IMR-90 (cell line): ENCODE measurements at regions not wholly inside any gene's neighbourhood (a gene's known extent, or its start where the extent isn't known, plus 50 kb on each side); places are given as distances from the start of the nearest gene placed in this dataset.

ENCODE experiments used
- ATAC-seq: fragments of 200-7000 bp; cut with Tn5 transposase; 2 replicates; pipeline ENCODE4 v1.9.1; 2020; ENCODE audit warnings: low read depth, mild to moderate bottlenecking, moderate library complexity
- BruUV-seq: library from RNA; stranded (reverse); fragments of 400-500 nt; replicated peaks from 2 replicates; lab custom pipeline; 2021; lab: Mats Ljungman, UMichigan
- CTCF ChIA-PET: fragments of 300-600 bp; formaldehyde crosslinking; extraction: SDS; loops from one replicate; lab custom pipeline; 2021; ENCODE audit warnings: antibody characterized with exemption; lab: Yijun Ruan, JAX
- POLR2A ChIA-PET: fragments of 300-600 bp; sonication (Branson Sonifier 250); formaldehyde crosslinking; loops from one replicate; lab custom pipeline; 2022; ENCODE audit warnings: antibody characterized with exemption; ENCODE audit not compliant: unreplicated experiment; lab: Charles Lee
- DNase-seq: peaks from one replicate; pipeline ENCODE4 v3.0.0; 2013
- H2AFZ ChIP-seq: replicated peaks from 2 replicates; pipeline ENCODE3; 2013; ENCODE audit warnings: low read length, mild to moderate bottlenecking; ENCODE audit not compliant: poor library complexity
- H2AK5ac ChIP-seq: 2 replicates; pipeline ENCODE4 v1.6.1; 2013; ENCODE audit warnings: low read depth, low read length, inconsistent platforms
- H2AK9ac ChIP-seq: replicated peaks from 2 replicates; pipeline ENCODE3; 2013; ENCODE audit warnings: mild to moderate bottlenecking, low read depth, low read length, moderate library complexity; ENCODE audit not compliant: poor library complexity
- H2BK120ac ChIP-seq: 2 replicates; pipeline ENCODE4 v1.6.1; 2013; ENCODE audit warnings: low read depth, low read length, inconsistent platforms
- H2BK15ac ChIP-seq: 3 replicates; pipeline ENCODE4 v1.6.1; 2013; ENCODE audit warnings: low read depth, low read length, inconsistent platforms
- H2BK20ac ChIP-seq: 2 replicates; pipeline ENCODE4 v1.6.1; 2013; ENCODE audit warnings: low read depth, mild to moderate bottlenecking, inconsistent platforms, low read length, moderate library complexity
- H2BK5ac ChIP-seq: 2 replicates; pipeline ENCODE4 v1.6.1; 2013; ENCODE audit warnings: mild to moderate bottlenecking, low read depth, low read length, inconsistent platforms; ENCODE audit not compliant: poor library complexity, severe bottlenecking
- H3K14ac ChIP-seq: replicated peaks from 2 replicates; pipeline ENCODE4 v1.6.1; 2013; ENCODE audit warnings: low read depth, low read length, inconsistent platforms
- H3K18ac ChIP-seq: 2 replicates; pipeline ENCODE4 v1.6.1; 2013; ENCODE audit warnings: low read depth, low read length, control low read depth
- H3K23ac ChIP-seq: 2 replicates; pipeline ENCODE4 v1.6.1; 2013; ENCODE audit warnings: low read depth, low read length, inconsistent platforms
- H3K27ac ChIP-seq: 2 replicates; pipeline ENCODE4 v1.5.1; 2013; ENCODE audit warnings: mild to moderate bottlenecking, control low read depth, low read length; ENCODE audit not compliant: insufficient read depth
- H3K27me3 ChIP-seq: 2 replicates; pipeline ENCODE4 v1.6.1; 2013; ENCODE audit warnings: low read length; ENCODE audit not compliant: control insufficient read depth, insufficient read depth
- H3K36me3 ChIP-seq: 2 replicates; pipeline ENCODE4 v1.6.1; 2013; ENCODE audit warnings: low read length, mixed read lengths; ENCODE audit not compliant: control insufficient read depth, insufficient read depth
- H3K4ac ChIP-seq: 2 replicates; pipeline ENCODE4 v1.6.1; 2013; ENCODE audit warnings: low read depth, low read length, inconsistent platforms
- H3K4me1 ChIP-seq: 2 replicates; pipeline ENCODE4 v1.6.1; 2013; ENCODE audit warnings: low read length, mixed read lengths; ENCODE audit not compliant: control insufficient read depth, insufficient read depth
- H3K4me2 ChIP-seq: 2 replicates; pipeline ENCODE4 v1.6.1; 2013; ENCODE audit warnings: low read depth, mild to moderate bottlenecking, control low read depth, low read length, moderate library complexity
- H3K4me3 ChIP-seq: 2 replicates; pipeline ENCODE4 v1.5.1; 2013; ENCODE audit warnings: low read depth, mild to moderate bottlenecking, control low read depth, low read length, moderate library complexity; ENCODE audit not compliant: insufficient read depth
- H3K56ac ChIP-seq: 2 replicates; pipeline ENCODE4 v1.6.1; 2013; ENCODE audit warnings: low read length, inconsistent platforms; ENCODE audit not compliant: insufficient read depth; ENCODE audit errors: extremely low read depth
- H3K79me1 ChIP-seq, 2 experiments: 2 replicates each; pipeline ENCODE4 v1.6.1; 2013; ENCODE audit warnings: low read length in 2 of 2, inconsistent platforms in 1 of 2, low read depth in 1 of 2
- H3K9ac ChIP-seq: 2 replicates; pipeline ENCODE4 v1.6.1; 2013; ENCODE audit warnings: low read depth, low read length, control low read depth
- H3K9me1 ChIP-seq: 2 replicates; pipeline ENCODE4 v1.6.1; 2013; ENCODE audit warnings: low read length, inconsistent platforms; ENCODE audit not compliant: insufficient read depth
- H3K9me3 ChIP-seq: 2 replicates; pipeline ENCODE4 v1.6.1; 2013; ENCODE audit warnings: low read length; ENCODE audit not compliant: control insufficient read depth, insufficient read depth
- H4K20me1 ChIP-seq: 2 replicates; pipeline ENCODE4 v1.6.1; 2013; ENCODE audit warnings: low read length, inconsistent platforms; ENCODE audit not compliant: insufficient read depth
- H4K5ac ChIP-seq: 2 replicates; pipeline ENCODE4 v1.6.1; 2013; ENCODE audit warnings: mild to moderate bottlenecking, low read depth, low read length, control low read depth
- H4K8ac ChIP-seq, 2 experiments: 2 replicates each; pipeline ENCODE4 v1.6.1; 2013; ENCODE audit warnings: low read depth in 2 of 2, low read length in 2 of 2, control low read depth in 1 of 2, inconsistent platforms in 1 of 2
- H4K91ac ChIP-seq: 2 replicates; pipeline ENCODE4 v1.6.1; 2013; ENCODE audit warnings: low read depth, low read length, inconsistent platforms; ENCODE audit not compliant: insufficient read depth
- BHLHE40 ChIP-seq: fragments of 150-350 bp; IDR thresholded peaks from 2 replicates; pipeline ENCODE4 v1.6.1; 2016; ENCODE audit warnings: mild to moderate bottlenecking, low read depth, low read length
- CHD1 ChIP-seq: IDR thresholded peaks from 2 replicates; pipeline ENCODE4 v1.6.1; 2012; ENCODE audit warnings: low read depth, low read length, improper control_type of control experiment
- ELK1 ChIP-seq: fragments of 150-350 bp; IDR thresholded peaks from 2 replicates; pipeline ENCODE4 v1.6.1; 2016; ENCODE audit warnings: low read depth, mild to moderate bottlenecking, low read length, moderate library complexity, borderline replicate concordance
- FOS ChIP-seq: fragments of 150-350 bp; IDR thresholded peaks from 2 replicates; pipeline ENCODE4 v1.6.1; 2016; ENCODE audit warnings: low read depth, low read length
- MAFK ChIP-seq: IDR thresholded peaks from 2 replicates; pipeline ENCODE4 v1.6.1; 2012; ENCODE audit warnings: low read depth, low read length, improper control_type of control experiment
- MAZ ChIP-seq: IDR thresholded peaks from 2 replicates; pipeline ENCODE4 v1.6.1; 2012; ENCODE audit warnings: low read depth, mild to moderate bottlenecking, low read length, improper control_type of control experiment, moderate library complexity, borderline replicate concordance
- MXI1 ChIP-seq: IDR thresholded peaks from 2 replicates; pipeline ENCODE4 v1.6.1; 2012; ENCODE audit warnings: low read depth, mild to moderate bottlenecking, low read length, moderate library complexity, borderline replicate concordance
- NFE2L2 ChIP-seq: fragments of 150-350 bp; IDR thresholded peaks from 2 replicates; pipeline ENCODE4 v1.6.1; 2016; ENCODE audit warnings: low read depth, mild to moderate bottlenecking, low read length
- POLR2A ChIP-seq: IDR thresholded peaks from 2 replicates; pipeline ENCODE4 v1.6.1; 2012; ENCODE audit warnings: mild to moderate bottlenecking, low read depth, low read length
- RAD21 ChIP-seq: IDR thresholded peaks from 2 replicates; pipeline ENCODE4 v1.6.1; 2012; ENCODE audit warnings: low read length, improper control_type of control experiment
- RCOR1 ChIP-seq: IDR thresholded peaks from 2 replicates; pipeline ENCODE4 v1.6.1; 2012; ENCODE audit warnings: mild to moderate bottlenecking, low read length, improper control_type of control experiment; ENCODE audit not compliant: insufficient replicate concordance
- SMC3 ChIP-seq: fragments of 150-350 bp; IDR thresholded peaks from 2 replicates; pipeline ENCODE4 v1.6.1; 2016; ENCODE audit warnings: low read depth, mild to moderate bottlenecking, antibody characterized with exemption, low read length, moderate library complexity
- WGBS, 2 experiments: methylation state at CpG; one replicate each; pipeline versions ENCODE4 v1.1.5 to v1.1.7; 2013; ENCODE audit warnings: missing lambda C conversion rate in 2 of 2; ENCODE audit not compliant: insufficient read length in 1 of 2; ENCODE audit errors: extremely low coverage in 2 of 2; 5-methylcytosine and 5-hydroxymethylcytosine counted together
- dilution Hi-C: fragments of 300-500 bp; cut with HindIII; formaldehyde crosslinking; loops from one replicate; pipeline ENCODE4 v1.14.3; 2018; ENCODE audit warnings: low sequenced_read_pairs; ENCODE audit not compliant: unreplicated experiment
- in situ Hi-C: fragments of 300-500 bp; cut with MboI; formaldehyde crosslinking; loops from 3 replicates; pipeline ENCODE4 v1.14.3; 2019; ENCODE audit warnings: low sequenced_read_pairs, inconsistent platforms, mixed read lengths
- intact Hi-C: fragments of 100-400 bp; cut with micrococcal nuclease; formaldehyde crosslinking; loops from 2 replicates; pipeline ENCODE4 v1.10.0; 2022
- TF ChIP-seq, protein P1 (sequence below): conservative IDR thresholded peaks from 2 replicates; pipeline ENCODE4 v1.5.1; 2012; ENCODE audit warnings: mild to moderate bottlenecking, low read depth, low read length, improper control_type of control experiment
- TF ChIP-seq, protein P2 (sequence below): fragments of 150-350 bp; IDR thresholded peaks from 2 replicates; pipeline ENCODE4 v1.6.1; 2017; ENCODE audit warnings: mild to moderate bottlenecking, antibody characterized with exemption, low read length, low read depth

GRCh38 chr5:125970631-125971307 lies 452.4 kb upstream of the GRAMD2B start:
- BruUV-seq: no TSS peak
- H2BK15ac ChIP-seq: no peak overlapping the region
- dilution Hi-C loops: no loop called here
- H3K56ac ChIP-seq: no peak overlapping the region
- CTCF ChIA-PET: no interaction called here
- no peak overlapping the region for H2AK5ac ChIP-seq
- H3K18ac ChIP-seq: no peak overlapping the region
- no peak overlapping the region for H3K9ac ChIP-seq
- H3K9me1 ChIP-seq: no peaks in the 10 kb centered on the region
- H3K27ac ChIP-seq: no peak overlapping the region
- no peak overlapping the region for H4K8ac ChIP-seq
- no peak overlapping the region for H3K4ac ChIP-seq
- H4K91ac ChIP-seq: no peak overlapping the region
- no peaks in the 10 kb centered on the region; the same call in 1 of the 2 replicates for H3K27me3 ChIP-seq
- no peak for ATAC-seq
- no peak overlapping the region for H3K4me2 ChIP-seq
- H2BK5ac ChIP-seq: no peak overlapping the region
- H2AFZ ChIP-seq: no peak overlapping the region
- no peak overlapping the region for H2BK20ac ChIP-seq
- no peak for DNase-seq
- H3K14ac ChIP-seq: no peak overlapping the region
- in situ Hi-C loops: no loop called here
- no peak overlapping the region for H2AK9ac ChIP-seq
- no peak overlapping the region for H4K5ac ChIP-seq
- no peaks in the 10 kb centered on the region for H4K20me1 ChIP-seq
- H3K23ac ChIP-seq: no peak overlapping the region
- POLR2A ChIA-PET: no interaction called here
- no peaks in the 10 kb centered on the region for H3K79me1 ChIP-seq
- no peak overlapping the region for H3K4me3 ChIP-seq
- no peak for TF ChIP-seq POLR2A
- TF ChIP-seq, protein P1, sequence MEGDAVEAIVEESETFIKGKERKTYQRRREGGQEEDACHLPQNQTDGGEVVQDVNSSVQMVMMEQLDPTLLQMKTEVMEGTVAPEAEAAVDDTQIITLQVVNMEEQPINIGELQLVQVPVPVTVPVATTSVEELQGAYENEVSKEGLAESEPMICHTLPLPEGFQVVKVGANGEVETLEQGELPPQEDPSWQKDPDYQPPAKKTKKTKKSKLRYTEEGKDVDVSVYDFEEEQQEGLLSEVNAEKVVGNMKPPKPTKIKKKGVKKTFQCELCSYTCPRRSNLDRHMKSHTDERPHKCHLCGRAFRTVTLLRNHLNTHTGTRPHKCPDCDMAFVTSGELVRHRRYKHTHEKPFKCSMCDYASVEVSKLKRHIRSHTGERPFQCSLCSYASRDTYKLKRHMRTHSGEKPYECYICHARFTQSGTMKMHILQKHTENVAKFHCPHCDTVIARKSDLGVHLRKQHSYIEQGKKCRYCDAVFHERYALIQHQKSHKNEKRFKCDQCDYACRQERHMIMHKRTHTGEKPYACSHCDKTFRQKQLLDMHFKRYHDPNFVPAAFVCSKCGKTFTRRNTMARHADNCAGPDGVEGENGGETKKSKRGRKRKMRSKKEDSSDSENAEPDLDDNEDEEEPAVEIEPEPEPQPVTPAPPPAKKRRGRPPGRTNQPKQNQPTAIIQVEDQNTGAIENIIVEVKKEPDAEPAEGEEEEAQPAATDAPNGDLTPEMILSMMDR: no peak
- TF ChIP-seq, protein P2, sequence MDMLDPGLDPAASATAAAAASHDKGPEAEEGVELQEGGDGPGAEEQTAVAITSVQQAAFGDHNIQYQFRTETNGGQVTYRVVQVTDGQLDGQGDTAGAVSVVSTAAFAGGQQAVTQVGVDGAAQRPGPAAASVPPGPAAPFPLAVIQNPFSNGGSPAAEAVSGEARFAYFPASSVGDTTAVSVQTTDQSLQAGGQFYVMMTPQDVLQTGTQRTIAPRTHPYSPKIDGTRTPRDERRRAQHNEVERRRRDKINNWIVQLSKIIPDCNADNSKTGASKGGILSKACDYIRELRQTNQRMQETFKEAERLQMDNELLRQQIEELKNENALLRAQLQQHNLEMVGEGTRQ: no peak
- no peak for TF ChIP-seq SMC3
- TF ChIP-seq MXI1: no peak
- TF ChIP-seq BHLHE40: no peak
- no peak for TF ChIP-seq MAFK
- TF ChIP-seq NFE2L2: no peak
- no peak for TF ChIP-seq MAZ
- no peak for TF ChIP-seq FOS
- TF ChIP-seq RCOR1: no peak
- no peak for TF ChIP-seq RAD21
- no peak for TF ChIP-seq CHD1
- TF ChIP-seq ELK1: no peak
- H3K36me3 ChIP-seq: no peaks in the 10 kb centered on the region
- intact Hi-C loops: no loop called here
- no peak overlapping the region for H2BK120ac ChIP-seq
- no peaks in the 10 kb centered on the region for H3K4me1 ChIP-seq
- peaks cover 2% of the 10 kb centered on the region; the same call in 1 of the 2 replicates for H3K9me3 ChIP-seq
- WGBS, 2 experiments: no CpG with 5 or more reads among the region's 7 CpGs
